HUES64 (cell line): ENCODE measurements at regions not wholly inside any gene's neighbourhood (a gene's known extent, or its start where the extent isn't known, plus 50 kb on each side); places are given as distances from the start of the nearest gene placed in this dataset.

Experiments
- H3K27ac ChIP-seq: 2 replicates; pipeline ENCODE4 v1.7.0; 2013; ENCODE audit warnings: low read depth, low read length, inconsistent platforms
- H3K27me3 ChIP-seq: 2 replicates; pipeline ENCODE4 v1.6.1; 2013; ENCODE audit warnings: mild to moderate bottlenecking, low read length; ENCODE audit not compliant: insufficient read depth
- H3K36me3 ChIP-seq: 2 replicates; pipeline ENCODE4 v1.6.1; 2013; ENCODE audit warnings: mild to moderate bottlenecking, low read length; ENCODE audit not compliant: insufficient read depth
- H3K4me1 ChIP-seq: 2 replicates; pipeline ENCODE4 v1.6.1; 2013; ENCODE audit warnings: mild to moderate bottlenecking, low read length, moderate library complexity; ENCODE audit not compliant: insufficient read depth
- H3K4me3 ChIP-seq: 2 replicates; pipeline ENCODE4 v1.5.1; 2013; ENCODE audit warnings: mild to moderate bottlenecking, low read length, moderate library complexity
- H3K9ac ChIP-seq: 2 replicates; pipeline ENCODE4 v1.6.1; 2013; ENCODE audit warnings: mild to moderate bottlenecking, low read depth, low read length
- H3K9me3 ChIP-seq: 2 replicates; pipeline ENCODE4 v1.6.1; 2013; ENCODE audit warnings: low read depth, low read length; ENCODE audit not compliant: insufficient read depth
- WGBS: fragments of 150-250, 120-280 bp; methylation state at CpG from one replicate; pipeline ENCODE4 v1.1.7; 2013; ENCODE audit warnings: missing lambda C conversion rate; 5-methylcytosine and 5-hydroxymethylcytosine counted together

- H3K27ac ChIP-seq, result no peak overlapping the region
- H3K9me3 ChIP-seq, result no peaks in the 10 kb centered on the region
- peaks cover 10% of the 10 kb centered on the region for H3K4me1 ChIP-seq
- no peak overlapping the region for H3K4me3 ChIP-seq
- 81% methylated on average over 7 of the region's 7 CpGs for WGBS
- no peak overlapping the region for H3K9ac ChIP-seq
- H3K27me3 ChIP-seq, result no peaks in the 10 kb centered on the region
- H3K36me3 ChIP-seq, result no peaks in the 10 kb centered on the region
Measured at GRCh38 chr5:67827541-67827940, 388.0 kb upstream of the PIK3R1 start.

GRCh38 chr5:67824852-67825251, 390.7 kb upstream of the PIK3R1 start:
- H3K9ac ChIP-seq, result no peak overlapping the region
- no peaks in the 10 kb centered on the region for H3K4me1 ChIP-seq
- no peaks in the 10 kb centered on the region for H3K27me3 ChIP-seq
- no peaks in the 10 kb centered on the region for H3K9me3 ChIP-seq
- H3K27ac ChIP-seq, result no peak overlapping the region
- no peaks in the 10 kb centered on the region for H3K36me3 ChIP-seq
- 96% methylated on average over 3 of the region's 3 CpGs for WGBS
- no peak overlapping the region for H3K4me3 ChIP-seq

GRCh38 chr5:67817652-67818051, 397.9 kb upstream of the PIK3R1 start:
- Histone ChIP-seq H3K9ac (peak overlapping the region; percentile 67), H3K4me3 (peak overlapping the region; percentile 49)
- WGBS, result 76% methylated on average over 13 of the region's 14 CpGs

GRCh38 chr5:67816456-67816855, 399.1 kb upstream of the PIK3R1 start:
- Histone ChIP-seq H3K4me1 (0 out of 2 replicates have a peak, but pooled peaks cover 8% of the 10 kb centered on the region), H3K36me3 (no peaks in the 10 kb centered on the region), H3K27me3 (no peaks in the 10 kb centered on the region), H3K9ac (no peak overlapping the region), H3K27ac (no peak overlapping the region), H3K9me3 (no peaks in the 10 kb centered on the region), H3K4me3 (no peak overlapping the region)

More at GRCh38 chr5:67817652-67818051, 397.9 kb upstream of the PIK3R1 start:
- Histone ChIP-seq H3K4me1 (0 out of 2 replicates have a peak, but pooled peaks cover 8% of the 10 kb centered on the region), H3K27me3 (no peaks in the 10 kb centered on the region), H3K9me3 (no peaks in the 10 kb centered on the region), H3K36me3 (no peaks in the 10 kb centered on the region), H3K27ac (no peak overlapping the region; the same call in 1 of the 2 replicates)

GRCh38 chr5:67815455-67816391, 399.8 kb upstream of the PIK3R1 start:
- Histone ChIP-seq H3K9me3 (no peaks in the 10 kb centered on the region), H3K9ac (no peak overlapping the region), H3K27ac (no peak overlapping the region), H3K36me3 (no peaks in the 10 kb centered on the region), H3K4me1 (0 out of 2 replicates have a peak, but pooled peaks cover 8% of the 10 kb centered on the region), H3K4me3 (no peak overlapping the region), H3K27me3 (no peaks in the 10 kb centered on the region)
- 93% methylated on average over 10 of the region's 10 CpGs for WGBS

GRCh38 chr5:67814569-67815311, 400.8 kb upstream of the PIK3R1 start:
- H3K27ac ChIP-seq, result no peak overlapping the region
- 80% methylated on average over 3 of the region's 3 CpGs for WGBS
- no peak overlapping the region for H3K9ac ChIP-seq

GRCh38 chr5:67813877-67814539, 401.5 kb upstream of the PIK3R1 start:
- Histone ChIP-seq H3K4me1 (0 out of 2 replicates have a peak, but pooled peaks cover 8% of the 10 kb centered on the region), H3K36me3 (no peaks in the 10 kb centered on the region), H3K9me3 (no peaks in the 10 kb centered on the region), H3K27me3 (no peaks in the 10 kb centered on the region), H3K27ac (no peak overlapping the region), H3K4me3 (no peak overlapping the region), H3K9ac (no peak overlapping the region)
- 94% methylated on average over 6 of the region's 6 CpGs for WGBS

More at GRCh38 chr5:67814569-67815311, 400.8 kb upstream of the PIK3R1 start:
- 0 out of 2 replicates have a peak, but pooled peaks cover 8% of the 10 kb centered on the region for H3K4me1 ChIP-seq
- H3K9me3 ChIP-seq, result no peaks in the 10 kb centered on the region
- H3K4me3 ChIP-seq, result no peak overlapping the region
- no peaks in the 10 kb centered on the region for H3K36me3 ChIP-seq
- H3K27me3 ChIP-seq, result no peaks in the 10 kb centered on the region

- no peak overlapping the region for H3K4me3 ChIP-seq
- H3K9ac ChIP-seq, result no peak overlapping the region
- H3K36me3 ChIP-seq, result no peaks in the 10 kb centered on the region
- H3K27ac ChIP-seq, result no peak overlapping the region
- no peaks in the 10 kb centered on the region for H3K27me3 ChIP-seq
- H3K9me3 ChIP-seq, result no peaks in the 10 kb centered on the region
- WGBS, result 95% methylated on average over 5 of the region's 5 CpGs
- H3K4me1 ChIP-seq, result peaks cover 23% of the 10 kb centered on the region
Measured at GRCh38 chr5:67809589-67809988, 406.0 kb upstream of the PIK3R1 start.

GRCh38 chr5:67808340-67808739, 407.2 kb upstream of the PIK3R1 start:
- Histone ChIP-seq H3K9ac (no peak overlapping the region), H3K9me3 (no peaks in the 10 kb centered on the region), H3K27me3 (no peaks in the 10 kb centered on the region), H3K36me3 (no peaks in the 10 kb centered on the region), H3K4me3 (no peak overlapping the region), H3K4me1 (peaks cover 23% of the 10 kb centered on the region), H3K27ac (no peak overlapping the region)
- 88% methylated on average over 2 of the region's 2 CpGs for WGBS

- Histone ChIP-seq H3K9me3 (no peaks in the 10 kb centered on the region), H3K4me1 (peaks cover 23% of the 10 kb centered on the region), H3K36me3 (no peaks in the 10 kb centered on the region), H3K9ac (no peak overlapping the region), H3K27ac (no peak overlapping the region), H3K27me3 (no peaks in the 10 kb centered on the region), H3K4me3 (no peak overlapping the region)
- WGBS, result 100% methylated on average over 1 of the region's 1 CpG
Measured at GRCh38 chr5:67807439-67807888, 408.1 kb upstream of the PIK3R1 start.
